ENCODE measurements at regions not wholly inside any gene's neighbourhood (a gene's known extent, or its start where the extent isn't known, plus 50 kb on each side); places are given as distances from the start of the nearest gene placed in this dataset.

DNA sequence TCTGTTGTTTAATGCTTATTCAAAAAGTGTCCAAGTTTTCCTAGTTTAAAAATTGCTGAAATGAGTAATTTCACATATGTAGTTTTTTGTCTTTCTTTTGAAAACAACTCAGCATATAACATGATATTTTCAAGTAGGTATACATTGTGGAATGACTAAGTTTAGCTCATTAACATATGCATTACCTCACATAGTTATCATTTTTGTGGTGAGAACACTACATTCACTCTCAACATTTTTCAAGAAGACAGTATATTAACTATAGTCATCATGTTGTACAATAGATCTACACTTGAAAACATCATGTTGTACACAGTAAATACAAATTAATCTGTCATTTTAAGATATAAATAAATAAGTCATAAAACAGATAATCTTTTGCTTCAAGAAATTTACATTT is 340.0 kb downstream of the CCDC85A start:
- DNase-seq (ENCODE audit: low spot score), result no peak
- Mint-ChIP-seq H3K36me3 (ENCODE audit: low read depth) (no peaks in the 10 kb centered on the region), H3K4me3 (no peak overlapping the region), H3K27ac (no peak overlapping the region), H3K9me3 (no peaks in the 10 kb centered on the region), H3K27me3 (ENCODE audit: insufficient read depth) (no peaks in the 10 kb centered on the region), H3K4me1 (ENCODE audit: low read depth) (no peaks in the 10 kb centered on the region)
- intact Hi-C loops (cut with micrococcal nuclease), result no loop called here

DNA sequence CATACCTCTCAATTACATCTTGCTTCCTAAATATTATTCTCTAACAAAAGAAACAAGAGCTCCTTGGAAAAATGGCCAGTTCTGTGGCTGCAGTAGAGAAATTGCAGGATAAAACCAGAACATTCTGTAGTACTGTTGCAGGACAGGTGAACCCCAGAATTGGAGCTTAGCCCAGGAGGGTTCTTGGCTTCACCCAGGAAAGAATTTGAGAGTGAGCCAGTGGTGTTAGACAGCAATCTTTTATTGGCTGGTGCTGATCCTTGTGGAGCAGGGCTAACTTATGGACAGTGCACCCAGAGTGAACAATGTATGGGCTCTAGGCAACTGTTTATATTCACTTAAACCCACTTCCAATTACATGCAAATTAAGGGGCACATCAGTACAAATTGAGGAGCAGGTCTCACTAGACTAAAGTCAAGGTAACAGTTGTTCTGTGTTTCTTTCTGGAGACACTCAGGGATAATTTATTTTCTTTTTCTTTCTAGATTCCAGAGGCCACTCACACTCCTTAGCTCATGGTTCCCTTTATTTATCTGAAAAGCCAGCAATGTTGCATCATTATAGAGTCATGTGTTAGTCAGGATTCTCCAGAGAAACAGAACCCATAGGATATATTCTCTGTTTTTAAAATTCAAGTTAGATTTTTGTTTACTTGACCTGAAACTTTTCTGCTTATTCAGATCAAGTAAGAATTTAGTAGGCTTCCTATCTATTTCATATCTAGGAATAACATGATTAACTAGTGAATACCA is 348.1 kb downstream of the CCDC85A start:
- DNase-seq (ENCODE audit: low spot score), result no peak
- H3K36me3 Mint-ChIP-seq (ENCODE audit: low read depth), result no peaks in the 10 kb centered on the region
- H3K4me1 Mint-ChIP-seq (ENCODE audit: low read depth), result no peaks in the 10 kb centered on the region
- H3K9me3 Mint-ChIP-seq, result peaks cover 4% of the 10 kb centered on the region
- H3K4me3 Mint-ChIP-seq, result no peak overlapping the region
- no peaks in the 10 kb centered on the region for H3K27me3 Mint-ChIP-seq (ENCODE audit: insufficient read depth)
- no peak overlapping the region for H3K27ac Mint-ChIP-seq
- intact Hi-C loops (cut with micrococcal nuclease), result no loop called here

DNA sequence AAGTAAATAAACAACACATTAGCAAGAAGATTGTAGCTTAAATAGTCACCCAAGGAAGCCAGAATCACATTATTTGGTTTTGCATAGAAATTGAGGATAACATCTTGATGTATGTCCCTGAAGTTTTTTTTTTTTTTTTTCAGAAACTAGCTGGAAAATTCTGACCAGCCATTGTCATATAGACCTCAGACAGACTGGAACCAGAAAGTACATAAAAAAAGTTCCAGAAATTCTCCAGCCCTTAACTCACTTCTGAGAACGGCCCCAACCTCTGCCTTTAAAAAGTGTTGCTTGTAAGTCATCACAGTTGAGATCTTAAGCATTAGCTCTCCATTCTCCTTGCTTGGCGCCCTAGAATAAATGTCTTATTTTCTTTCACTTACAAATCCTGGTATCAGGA is 350.5 kb downstream of the CCDC85A start:
- Mint-ChIP-seq H3K27me3 (ENCODE audit: insufficient read depth) (no peaks in the 10 kb centered on the region), H3K4me1 (ENCODE audit: low read depth) (no peaks in the 10 kb centered on the region), H3K4me3 (no peak overlapping the region), H3K27ac (no peak overlapping the region), H3K9me3 (peaks cover 4% of the 10 kb centered on the region), H3K36me3 (ENCODE audit: low read depth) (no peaks in the 10 kb centered on the region)
- DNase-seq (ENCODE audit: low spot score), result no peak
- intact Hi-C loops (cut with micrococcal nuclease), result no loop called here

DNA sequence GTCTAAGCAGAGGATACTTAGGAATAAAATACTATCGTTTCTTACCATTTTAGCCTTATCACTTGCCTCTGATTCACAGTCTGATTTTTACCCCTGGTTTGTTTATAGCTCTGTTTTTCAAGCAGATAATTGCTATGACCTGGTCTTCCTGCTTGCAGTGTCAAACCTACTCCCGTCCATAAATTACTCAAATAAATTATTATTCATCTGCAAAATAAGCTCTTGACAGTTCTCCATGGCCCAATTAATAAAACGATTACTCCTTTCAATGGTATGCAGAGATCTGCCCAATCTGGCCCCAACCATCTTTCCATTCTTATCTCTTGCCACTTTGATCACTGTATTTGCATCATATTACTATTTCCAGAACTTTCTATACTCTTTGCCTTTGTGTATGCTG is 354.0 kb downstream of the CCDC85A start:
- H3K27me3 Mint-ChIP-seq (ENCODE audit: insufficient read depth), result no peaks in the 10 kb centered on the region
- H3K4me1 Mint-ChIP-seq (ENCODE audit: low read depth), result no peaks in the 10 kb centered on the region
- H3K27ac Mint-ChIP-seq, result no peak overlapping the region
- H3K4me3 Mint-ChIP-seq, result no peak overlapping the region
- DNase-seq (ENCODE audit: low spot score), result no peak
- peaks cover 4% of the 10 kb centered on the region for H3K9me3 Mint-ChIP-seq
- intact Hi-C loops (cut with micrococcal nuclease), result no loop called here
- no peaks in the 10 kb centered on the region for H3K36me3 Mint-ChIP-seq (ENCODE audit: low read depth)

DNA sequence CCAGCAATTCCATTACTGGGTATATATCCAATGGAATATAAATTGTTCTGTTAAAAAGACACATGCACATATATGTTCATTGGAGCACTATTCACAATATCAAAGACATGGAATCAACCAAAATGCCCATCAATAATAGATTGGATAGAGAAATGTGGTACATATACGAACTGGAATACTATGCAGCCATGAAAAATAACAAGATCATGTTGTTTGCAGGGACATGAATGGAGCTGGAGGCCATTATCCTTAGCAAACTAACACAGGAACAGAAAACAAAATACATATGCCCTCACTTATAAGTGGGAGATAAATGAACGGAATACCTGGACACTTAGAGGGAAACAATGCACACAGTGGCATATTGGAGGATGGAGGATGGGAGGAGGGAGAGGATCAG is 355.8 kb downstream of the CCDC85A start:
- Mint-ChIP-seq H3K4me3 (no peak overlapping the region), H3K36me3 (ENCODE audit: low read depth) (no peaks in the 10 kb centered on the region), H3K27ac (no peak overlapping the region), H3K4me1 (ENCODE audit: low read depth) (no peaks in the 10 kb centered on the region), H3K27me3 (ENCODE audit: insufficient read depth) (no peaks in the 10 kb centered on the region), H3K9me3 (peaks cover 9% of the 10 kb centered on the region)
- no peak for DNase-seq (ENCODE audit: low spot score)
- intact Hi-C loops (cut with micrococcal nuclease), result no loop called here

DNA sequence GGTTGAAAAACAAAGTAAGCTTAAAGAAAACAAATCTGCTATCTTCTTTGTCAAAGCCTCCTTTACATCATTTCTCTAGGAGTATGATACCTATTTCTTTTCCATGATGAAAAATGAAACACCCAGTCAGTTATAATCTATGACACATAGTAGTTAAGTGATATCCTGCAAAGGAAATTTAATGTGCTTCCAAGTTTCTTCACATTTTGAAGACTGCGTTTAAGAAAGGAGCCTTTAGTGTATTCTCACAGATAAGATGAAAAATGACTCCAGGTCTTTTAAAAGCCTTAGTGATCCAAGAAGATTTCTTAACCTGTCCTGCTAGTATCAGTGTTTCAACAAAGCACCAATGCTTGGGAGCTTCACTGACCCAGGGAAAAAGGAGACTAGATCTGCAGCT is 356.7 kb downstream of the CCDC85A start:
- DNase-seq (ENCODE audit: low spot score), result no peak
- H3K4me1 Mint-ChIP-seq (ENCODE audit: low read depth), result no peaks in the 10 kb centered on the region
- no peak overlapping the region for H3K4me3 Mint-ChIP-seq
- H3K9me3 Mint-ChIP-seq, result peaks cover 9% of the 10 kb centered on the region
- no peak overlapping the region for H3K27ac Mint-ChIP-seq
- intact Hi-C loops (cut with micrococcal nuclease), result no loop called here
- no peaks in the 10 kb centered on the region for H3K27me3 Mint-ChIP-seq (ENCODE audit: insufficient read depth)
- H3K36me3 Mint-ChIP-seq (ENCODE audit: low read depth), result no peaks in the 10 kb centered on the region

DNA sequence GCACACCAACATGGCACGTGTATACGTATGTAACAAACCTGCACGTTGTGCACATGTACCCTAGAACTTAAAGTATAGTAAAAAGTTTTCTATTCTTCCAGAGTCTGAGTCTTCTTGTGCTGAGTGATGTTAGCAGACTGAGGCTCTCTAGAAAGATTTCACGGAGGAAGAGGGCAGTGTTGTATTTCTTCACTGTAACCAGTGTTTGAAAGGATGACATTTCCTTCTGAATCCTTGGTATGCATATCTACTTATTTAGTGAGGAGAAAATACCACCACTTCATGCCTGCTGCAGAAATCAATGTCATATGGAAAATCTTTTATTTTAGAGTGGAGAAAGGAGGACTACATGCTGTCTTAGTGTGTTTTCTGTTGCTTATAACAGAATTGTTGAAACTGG is 357.1 kb downstream of the CCDC85A start:
- H3K4me3 Mint-ChIP-seq, result no peak overlapping the region
- H3K27me3 Mint-ChIP-seq (ENCODE audit: insufficient read depth), result no peaks in the 10 kb centered on the region
- H3K9me3 Mint-ChIP-seq, result peaks cover 11% of the 10 kb centered on the region
- no peak overlapping the region for H3K27ac Mint-ChIP-seq
- no peaks in the 10 kb centered on the region for H3K36me3 Mint-ChIP-seq (ENCODE audit: low read depth)
- no peaks in the 10 kb centered on the region for H3K4me1 Mint-ChIP-seq (ENCODE audit: low read depth)
- intact Hi-C loops (cut with micrococcal nuclease), result no loop called here
- DNase-seq (ENCODE audit: low spot score), result no peak

DNA sequence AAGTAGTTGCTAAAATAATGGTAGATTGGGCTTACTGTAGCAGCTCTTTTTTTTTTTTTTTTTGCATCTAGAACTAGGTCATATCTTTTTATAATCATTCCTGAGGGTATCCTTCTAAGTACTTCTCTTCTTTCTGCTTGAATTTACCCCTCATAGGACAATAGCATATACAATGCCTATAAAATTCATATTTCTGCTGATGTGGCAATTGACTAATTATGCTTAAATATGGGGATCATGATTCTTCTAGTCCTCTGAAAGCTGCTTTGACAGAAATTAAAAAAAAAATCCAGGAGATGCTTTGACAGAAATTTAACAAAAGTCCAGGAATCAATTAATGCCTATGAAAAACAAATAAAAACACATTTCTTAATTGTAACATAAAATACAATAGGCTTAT is 358.4 kb downstream of the CCDC85A start:
- intact Hi-C loops (cut with micrococcal nuclease), result no loop called here
- no peak overlapping the region for H3K27ac Mint-ChIP-seq
- H3K9me3 Mint-ChIP-seq, result peaks cover 9% of the 10 kb centered on the region

DNA sequence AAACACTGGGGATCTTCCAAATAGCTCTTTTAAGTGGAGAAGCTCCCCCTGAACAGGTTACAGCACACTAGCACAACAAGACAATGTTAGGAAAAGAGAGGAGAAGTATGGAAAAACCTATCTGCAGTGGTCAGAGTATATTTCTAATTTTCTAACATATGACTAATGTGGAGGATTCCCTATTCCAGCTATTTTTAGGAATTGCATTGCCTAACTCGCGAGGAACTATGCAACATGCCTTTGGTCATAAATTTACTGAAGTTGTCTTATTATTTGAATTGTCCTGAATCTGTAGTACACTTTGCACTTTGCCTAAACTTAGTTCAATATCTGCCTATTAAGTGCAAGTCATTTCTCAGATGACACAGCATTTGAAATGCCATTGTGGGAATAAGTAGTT is 381.4 kb downstream of the CCDC85A start:
- intact Hi-C loops (cut with micrococcal nuclease), result no loop called here
- H3K27ac Mint-ChIP-seq, result no peak overlapping the region
- H3K4me3 Mint-ChIP-seq, result no peak overlapping the region
- peaks cover 5% of the 10 kb centered on the region for H3K9me3 Mint-ChIP-seq
- no peaks in the 10 kb centered on the region for H3K4me1 Mint-ChIP-seq (ENCODE audit: low read depth)
- no peaks in the 10 kb centered on the region for H3K27me3 Mint-ChIP-seq (ENCODE audit: insufficient read depth)
- no peak for DNase-seq (ENCODE audit: low spot score)
- no peaks in the 10 kb centered on the region for H3K36me3 Mint-ChIP-seq (ENCODE audit: low read depth)

More for the DNA sequence above, 358.4 kb downstream of the CCDC85A start:
- Mint-ChIP-seq H3K4me3 (no peak overlapping the region), H3K4me1 (ENCODE audit: low read depth) (no peaks in the 10 kb centered on the region), H3K27me3 (ENCODE audit: insufficient read depth) (no peaks in the 10 kb centered on the region), H3K36me3 (ENCODE audit: low read depth) (no peaks in the 10 kb centered on the region)
- DNase-seq (ENCODE audit: low spot score), result no peak

DNA sequence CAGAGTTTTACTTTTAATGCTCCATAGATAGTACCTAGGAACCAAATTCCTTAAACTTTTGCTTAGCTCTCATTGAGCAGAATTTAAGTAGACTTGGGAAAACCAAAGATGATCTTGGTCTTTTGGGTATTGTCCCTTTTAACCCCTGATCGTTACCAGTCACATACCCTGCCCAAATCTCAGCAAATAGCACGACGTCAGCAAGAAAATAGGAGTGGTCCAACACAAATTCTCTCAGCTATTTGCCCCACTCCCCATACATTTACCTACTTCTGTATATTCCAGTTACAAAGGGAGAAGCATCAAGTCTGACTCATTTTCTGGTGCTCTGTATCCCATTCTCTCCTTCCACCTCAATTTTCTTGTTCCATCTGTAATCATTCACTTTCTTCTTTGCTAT is 387.3 kb downstream of the CCDC85A start:
- no peaks in the 10 kb centered on the region for H3K4me1 Mint-ChIP-seq (ENCODE audit: low read depth)
- H3K36me3 Mint-ChIP-seq (ENCODE audit: low read depth), result no peaks in the 10 kb centered on the region
- no peak overlapping the region for H3K4me3 Mint-ChIP-seq
- no peak overlapping the region for H3K27ac Mint-ChIP-seq
- intact Hi-C loops (cut with micrococcal nuclease), result no loop called here
- no peak for DNase-seq (ENCODE audit: low spot score)
- no peaks in the 10 kb centered on the region for H3K27me3 Mint-ChIP-seq (ENCODE audit: insufficient read depth)
- no peaks in the 10 kb centered on the region for H3K9me3 Mint-ChIP-seq

DNA sequence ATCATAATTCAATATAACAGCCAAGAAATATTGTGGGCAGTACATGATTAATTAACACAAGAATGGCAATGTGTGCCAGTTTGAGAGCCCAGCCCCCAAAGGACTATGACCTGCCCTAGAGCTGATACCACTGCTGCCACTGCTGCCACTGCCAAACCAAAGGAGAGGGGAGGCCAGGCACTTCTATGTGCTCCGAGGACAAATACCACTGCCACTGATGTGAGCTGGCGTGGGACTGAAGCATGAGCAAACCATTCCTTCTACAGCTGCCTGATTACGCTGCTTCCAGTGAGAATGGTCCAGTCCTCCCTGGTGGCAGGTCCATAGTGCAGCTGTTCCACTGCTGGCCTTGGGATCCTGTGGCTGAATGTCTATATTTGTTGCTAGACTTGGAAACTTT is 392.2 kb downstream of the CCDC85A start:
- intact Hi-C loops (cut with micrococcal nuclease), result no loop called here
- Mint-ChIP-seq H3K4me3 (no peak overlapping the region), H3K36me3 (ENCODE audit: low read depth) (no peaks in the 10 kb centered on the region), H3K4me1 (ENCODE audit: low read depth) (no peaks in the 10 kb centered on the region), H3K27ac (no peak overlapping the region), H3K9me3 (peaks cover 9% of the 10 kb centered on the region), H3K27me3 (ENCODE audit: insufficient read depth) (no peaks in the 10 kb centered on the region)
- no peak for DNase-seq (ENCODE audit: low spot score)

DNA sequence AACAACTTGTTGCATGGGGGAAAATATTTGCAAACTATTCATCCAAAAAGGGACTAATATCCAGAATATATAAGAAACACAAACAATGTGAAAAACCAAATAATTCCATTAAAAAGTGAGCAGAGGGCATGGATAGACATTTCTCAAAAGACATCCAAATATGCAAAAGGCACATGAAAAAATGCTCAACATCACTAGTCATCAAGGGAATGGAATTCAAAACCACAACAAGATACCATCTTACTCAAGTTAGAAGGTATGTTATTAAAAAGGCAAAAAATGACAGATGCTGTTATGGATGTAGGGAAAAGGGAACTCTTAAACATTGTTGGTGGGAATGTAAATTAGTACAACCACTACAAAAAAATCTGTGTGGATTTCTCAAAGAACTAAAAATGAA is 396.5 kb downstream of the CCDC85A start:
- H3K4me3 Mint-ChIP-seq, result no peak overlapping the region
- H3K36me3 Mint-ChIP-seq (ENCODE audit: low read depth), result no peaks in the 10 kb centered on the region
- no peak for DNase-seq (ENCODE audit: low spot score)
- H3K27ac Mint-ChIP-seq, result no peak overlapping the region
- intact Hi-C loops (cut with micrococcal nuclease), result no loop called here
- peaks cover 9% of the 10 kb centered on the region for H3K9me3 Mint-ChIP-seq
- no peaks in the 10 kb centered on the region for H3K27me3 Mint-ChIP-seq (ENCODE audit: insufficient read depth)
- H3K4me1 Mint-ChIP-seq (ENCODE audit: low read depth), result no peaks in the 10 kb centered on the region

DNA sequence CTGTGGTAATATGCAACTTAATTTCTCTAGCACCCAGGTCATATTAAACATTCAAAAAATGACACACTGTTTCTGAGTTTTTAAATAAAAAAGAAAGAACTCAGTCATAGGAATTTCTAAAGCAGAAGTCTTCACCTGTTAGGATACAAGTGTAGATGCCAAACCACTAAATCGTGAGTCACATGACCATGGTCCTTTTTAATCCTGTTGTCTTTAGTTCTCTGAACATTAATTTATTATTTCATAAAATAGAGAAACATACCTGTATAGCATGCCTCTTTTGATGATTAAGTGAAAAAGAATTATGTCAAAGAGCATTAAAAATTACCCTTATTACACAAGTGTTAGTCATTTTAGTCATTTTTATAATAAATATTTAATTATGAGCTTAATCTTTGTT is 398.8 kb downstream of the CCDC85A start:
- intact Hi-C loops (cut with micrococcal nuclease), result no loop called here
- DNase-seq (ENCODE audit: low spot score), result no peak
- H3K27me3 Mint-ChIP-seq (ENCODE audit: insufficient read depth), result no peaks in the 10 kb centered on the region

DNA sequence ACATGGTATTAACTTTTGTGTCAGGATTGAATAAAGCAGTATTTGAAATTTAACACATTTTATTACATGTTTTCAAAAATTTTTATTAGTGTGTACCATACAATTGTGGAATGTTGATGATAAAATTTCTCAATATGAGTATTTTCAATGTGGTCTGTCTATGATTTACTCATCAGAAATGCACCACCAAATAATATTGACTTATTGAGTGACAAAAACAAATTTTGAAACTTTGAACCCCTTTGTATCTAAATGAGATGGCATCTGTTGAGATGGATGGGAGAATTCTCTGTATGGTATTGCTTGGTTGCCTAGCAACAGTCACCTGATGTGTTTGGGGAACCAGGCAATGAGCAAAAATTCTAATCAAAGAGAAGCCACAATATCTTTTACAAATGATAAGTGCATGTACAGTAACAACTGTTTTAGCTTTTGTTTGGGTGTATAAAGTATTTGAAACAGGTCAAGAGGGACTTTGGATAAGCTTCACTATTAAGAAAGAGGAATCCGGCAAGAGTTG is 400.1 kb downstream of the CCDC85A start:
- no peak for DNase-seq (ENCODE audit: low spot score)
- intact Hi-C loops (cut with micrococcal nuclease), result no loop called here
- no peaks in the 10 kb centered on the region for H3K27me3 Mint-ChIP-seq (ENCODE audit: insufficient read depth)
- no peak overlapping the region for H3K27ac Mint-ChIP-seq
- H3K36me3 Mint-ChIP-seq (ENCODE audit: low read depth), result no peaks in the 10 kb centered on the region
- H3K4me1 Mint-ChIP-seq (ENCODE audit: low read depth), result no peaks in the 10 kb centered on the region
- no peaks in the 10 kb centered on the region for H3K9me3 Mint-ChIP-seq
- H3K4me3 Mint-ChIP-seq, result no peak overlapping the region

More for the DNA sequence above, 398.8 kb downstream of the CCDC85A start:
- H3K27ac Mint-ChIP-seq, result no peak overlapping the region
- H3K4me1 Mint-ChIP-seq (ENCODE audit: low read depth), result no peaks in the 10 kb centered on the region
- H3K36me3 Mint-ChIP-seq (ENCODE audit: low read depth), result no peaks in the 10 kb centered on the region
- no peak overlapping the region for H3K4me3 Mint-ChIP-seq
- peaks cover 9% of the 10 kb centered on the region for H3K9me3 Mint-ChIP-seq

Measured in activated T-helper 1 cell treated with anti-CD3 and anti-CD28 coated beads, Interleukin-12 subunit alpha, Interleukin-12 subunit beta, Interleukin-2, Interleukin-4 antibody, amounts not matched to agents 30 ng/mL and 10 ng/mL and 1 ng/mL, durations not matched to agents 14 hours and 24 hours and 36 hours (primary cell).